BJ (cell line): ENCODE measurements at regions not wholly inside any gene's neighbourhood (a gene's known extent, or its start where the extent isn't known, plus 50 kb on each side); places are given as distances from the start of the nearest gene placed in this dataset.

Experiments
- CTCF ChIA-PET: fragments of 350-600 bp; formaldehyde crosslinking; extraction: SDS; loops from one replicate; lab custom pipeline; 2021; ENCODE audit warnings: antibody characterized with exemption, inconsistent platforms; lab: Yijun Ruan, JAX
- POLR2A ChIA-PET: fragments of 300-600 bp; sonication (Branson Sonifier 250); formaldehyde crosslinking; extraction: SDS; loops from one replicate; lab custom pipeline; 2021; ENCODE audit warnings: antibody characterized with exemption; lab: Charles Lee
- DNase-seq: peaks from one replicate; pipeline ENCODE4 v3.0.0-alpha.2; 2011; ENCODE audit warnings: low read depth
- H3K27me3 ChIP-seq: 2 replicates; pipeline ENCODE4 v1.6.0; 2011; ENCODE audit warnings: low read length; ENCODE audit not compliant: control insufficient read depth, insufficient read depth
- H3K36me3 ChIP-seq: 2 replicates; pipeline ENCODE4 v1.5.1; 2011; ENCODE audit warnings: low read length; ENCODE audit not compliant: control insufficient read depth, insufficient read depth
- H3K4me3 ChIP-seq: 2 replicates; pipeline ENCODE4 v1.5.1; 2011; ENCODE audit warnings: low read depth, mild to moderate bottlenecking, control low read depth, low read length
- TF ChIP-seq, protein P1 (sequence below): IDR thresholded peaks from 2 replicates; pipeline ENCODE4 v1.5.1; 2011; ENCODE audit warnings: low read depth, mild to moderate bottlenecking, control low read depth, inconsistent platforms, low read length, moderate library complexity; ENCODE audit not compliant: insufficient read depth

DNA sequence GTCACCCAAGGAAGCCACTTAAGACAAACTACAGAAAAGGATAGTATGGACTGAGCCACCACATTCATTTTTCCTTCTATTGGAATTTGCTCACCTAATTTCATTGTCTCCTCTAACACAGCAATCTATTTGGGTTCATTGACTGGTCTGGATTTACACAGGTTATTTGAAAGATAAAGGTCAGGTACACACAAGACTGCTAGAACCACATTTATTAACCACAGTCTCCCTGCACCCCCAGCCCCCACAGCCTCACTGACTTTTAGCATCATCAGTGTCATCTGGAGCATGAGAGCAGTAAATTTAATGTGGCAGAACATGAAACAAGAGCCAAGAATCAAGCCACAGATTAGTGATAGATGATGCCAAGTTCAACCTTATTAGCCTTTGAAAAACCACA is 226.9 kb upstream of the GYPC start:
- ChIA-PET POLR2A (no interaction called here), CTCF (no interaction called here)
- DNase-seq: no peak
- no peaks in the 10 kb centered on the region for H3K27me3 ChIP-seq
- TF ChIP-seq, protein P1, sequence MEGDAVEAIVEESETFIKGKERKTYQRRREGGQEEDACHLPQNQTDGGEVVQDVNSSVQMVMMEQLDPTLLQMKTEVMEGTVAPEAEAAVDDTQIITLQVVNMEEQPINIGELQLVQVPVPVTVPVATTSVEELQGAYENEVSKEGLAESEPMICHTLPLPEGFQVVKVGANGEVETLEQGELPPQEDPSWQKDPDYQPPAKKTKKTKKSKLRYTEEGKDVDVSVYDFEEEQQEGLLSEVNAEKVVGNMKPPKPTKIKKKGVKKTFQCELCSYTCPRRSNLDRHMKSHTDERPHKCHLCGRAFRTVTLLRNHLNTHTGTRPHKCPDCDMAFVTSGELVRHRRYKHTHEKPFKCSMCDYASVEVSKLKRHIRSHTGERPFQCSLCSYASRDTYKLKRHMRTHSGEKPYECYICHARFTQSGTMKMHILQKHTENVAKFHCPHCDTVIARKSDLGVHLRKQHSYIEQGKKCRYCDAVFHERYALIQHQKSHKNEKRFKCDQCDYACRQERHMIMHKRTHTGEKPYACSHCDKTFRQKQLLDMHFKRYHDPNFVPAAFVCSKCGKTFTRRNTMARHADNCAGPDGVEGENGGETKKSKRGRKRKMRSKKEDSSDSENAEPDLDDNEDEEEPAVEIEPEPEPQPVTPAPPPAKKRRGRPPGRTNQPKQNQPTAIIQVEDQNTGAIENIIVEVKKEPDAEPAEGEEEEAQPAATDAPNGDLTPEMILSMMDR: no peak
- no peaks in the 10 kb centered on the region for H3K36me3 ChIP-seq
- no peak overlapping the region for H3K4me3 ChIP-seq

DNA sequence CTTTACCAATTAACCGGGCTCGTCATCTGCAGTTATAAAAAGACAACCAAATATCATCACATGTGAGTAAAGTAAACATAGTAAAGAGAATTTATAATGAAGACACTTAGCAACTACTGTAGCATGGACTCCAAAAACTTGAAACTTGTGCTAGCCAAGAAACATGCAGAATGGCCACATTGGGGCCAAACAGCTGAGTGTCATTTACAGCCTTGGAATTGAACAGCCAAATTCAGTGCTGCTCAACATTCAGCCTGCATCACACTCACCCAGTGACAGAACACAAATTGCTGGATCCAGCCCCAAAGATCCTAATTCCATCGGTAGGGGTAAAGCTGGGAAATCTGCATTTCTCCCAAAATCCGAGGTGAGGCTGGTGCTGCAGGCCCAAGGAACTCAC is 224.8 kb upstream of the GYPC start:
- no peak for DNase-seq
- Histone ChIP-seq H3K27me3 (no peaks in the 10 kb centered on the region), H3K4me3 (no peak overlapping the region), H3K36me3 (no peaks in the 10 kb centered on the region)
- ChIA-PET POLR2A (no interaction called here), CTCF (no interaction called here)
- TF ChIP-seq, protein P1: no peak

DNA sequence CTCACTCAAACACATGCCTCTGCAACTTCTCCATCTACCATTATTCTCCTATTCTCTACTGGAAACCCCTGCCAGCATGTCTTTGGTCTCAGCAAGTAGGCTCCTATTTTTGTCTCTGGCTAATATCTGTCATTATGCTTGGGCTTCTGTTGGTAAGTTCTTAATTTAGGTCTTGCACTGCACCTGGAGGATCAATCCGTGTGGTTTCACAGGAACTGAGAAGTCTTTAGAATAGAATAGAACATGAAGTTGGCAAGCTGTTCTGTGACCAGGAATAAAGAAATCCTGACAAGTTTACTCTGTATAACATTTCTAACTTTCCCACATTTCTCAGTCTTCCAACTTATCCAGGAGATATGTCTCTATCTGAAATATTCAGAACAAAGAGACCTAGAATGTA is 219.5 kb upstream of the GYPC start:
- TF ChIP-seq, protein P1: no peak
- POLR2A ChIA-PET: no interaction called here

DNA sequence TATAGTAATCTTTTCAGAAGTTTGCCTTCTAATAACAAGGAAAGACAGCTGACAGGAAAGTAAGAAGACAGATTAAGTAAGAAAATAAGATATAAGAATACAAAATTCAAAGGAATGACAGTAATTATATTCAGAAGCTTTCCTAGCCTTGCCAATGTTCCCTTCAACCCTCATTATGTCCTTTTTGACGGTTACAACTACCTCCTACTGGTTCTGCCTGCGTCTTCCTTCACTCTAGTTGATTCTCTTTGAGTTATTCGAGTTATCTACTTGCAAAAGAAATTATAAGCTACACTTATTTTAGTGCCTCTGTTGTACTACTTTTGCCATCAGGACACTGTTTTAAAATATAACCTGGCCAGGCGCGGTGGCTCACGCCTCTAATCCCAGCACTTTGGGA is 218.9 kb upstream of the GYPC start:
- POLR2A ChIA-PET: no interaction called here
- Histone ChIP-seq H3K36me3 (no peaks in the 10 kb centered on the region), H3K27me3 (no peaks in the 10 kb centered on the region), H3K4me3 (no peak overlapping the region)
- TF ChIP-seq, protein P1: no peak
- no peak for DNase-seq
- CTCF ChIA-PET: no interaction called here

More for the DNA sequence above, 219.5 kb upstream of the GYPC start:
- H3K27me3 ChIP-seq: no peaks in the 10 kb centered on the region
- CTCF ChIA-PET: no interaction called here
- DNase-seq: no peak
- H3K36me3 ChIP-seq: no peaks in the 10 kb centered on the region
- H3K4me3 ChIP-seq: no peak overlapping the region

DNA sequence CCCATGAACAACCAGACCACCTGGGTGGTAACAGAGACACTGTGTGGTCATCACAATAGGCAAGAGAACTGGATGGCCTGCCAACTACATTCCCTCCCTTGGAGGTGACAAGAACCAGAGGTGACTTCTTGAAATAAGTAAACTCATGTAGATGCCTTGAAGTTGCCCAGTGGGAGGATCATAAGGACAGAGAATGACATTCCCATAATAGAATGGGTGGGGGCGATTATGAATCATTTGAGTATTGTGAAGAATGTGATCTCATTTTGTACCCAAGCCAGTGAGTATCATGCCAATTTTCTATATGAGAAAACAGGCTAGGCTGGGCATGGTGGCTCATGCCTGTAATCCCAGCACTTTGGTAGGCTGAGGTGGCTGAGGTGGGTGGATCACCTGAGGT is 211.4 kb upstream of the GYPC start:
- POLR2A ChIA-PET: no interaction called here
- DNase-seq: no peak
- TF ChIP-seq, protein P1: no peak

More for the DNA sequence above, 211.4 kb upstream of the GYPC start:
- no peaks in the 10 kb centered on the region for H3K36me3 ChIP-seq
- no peak overlapping the region for H3K4me3 ChIP-seq
- H3K27me3 ChIP-seq: no peaks in the 10 kb centered on the region
- CTCF ChIA-PET: no interaction called here
